ENCODE measurements at regions not wholly inside any gene's neighbourhood (a gene's known extent, or its start where the extent isn't known, plus 50 kb on each side); places are given as distances from the start of the nearest gene placed in this dataset.

GRCh38 chr15:81633889-81634288 lies 259.9 kb upstream of the TMC3 start:
- Mint-ChIP-seq H3K36me3 (ENCODE audit: unreplicated experiment) (peaks cover 20% of the 10 kb centered on the region), H3K4me3 (ENCODE audit: unreplicated experiment) (no peak overlapping the region), H3K9me3 (ENCODE audit: unreplicated experiment) (no peaks in the 10 kb centered on the region), H3K27ac (ENCODE audit: unreplicated experiment) (no peak overlapping the region), H3K27me3 (ENCODE audit: unreplicated experiment) (no peaks in the 10 kb centered on the region), H3K4me1 (ENCODE audit: low read depth, unreplicated experiment) (no peaks in the 10 kb centered on the region)
- DNase-seq: no peak
- TF ChIP-seq, protein P1, sequence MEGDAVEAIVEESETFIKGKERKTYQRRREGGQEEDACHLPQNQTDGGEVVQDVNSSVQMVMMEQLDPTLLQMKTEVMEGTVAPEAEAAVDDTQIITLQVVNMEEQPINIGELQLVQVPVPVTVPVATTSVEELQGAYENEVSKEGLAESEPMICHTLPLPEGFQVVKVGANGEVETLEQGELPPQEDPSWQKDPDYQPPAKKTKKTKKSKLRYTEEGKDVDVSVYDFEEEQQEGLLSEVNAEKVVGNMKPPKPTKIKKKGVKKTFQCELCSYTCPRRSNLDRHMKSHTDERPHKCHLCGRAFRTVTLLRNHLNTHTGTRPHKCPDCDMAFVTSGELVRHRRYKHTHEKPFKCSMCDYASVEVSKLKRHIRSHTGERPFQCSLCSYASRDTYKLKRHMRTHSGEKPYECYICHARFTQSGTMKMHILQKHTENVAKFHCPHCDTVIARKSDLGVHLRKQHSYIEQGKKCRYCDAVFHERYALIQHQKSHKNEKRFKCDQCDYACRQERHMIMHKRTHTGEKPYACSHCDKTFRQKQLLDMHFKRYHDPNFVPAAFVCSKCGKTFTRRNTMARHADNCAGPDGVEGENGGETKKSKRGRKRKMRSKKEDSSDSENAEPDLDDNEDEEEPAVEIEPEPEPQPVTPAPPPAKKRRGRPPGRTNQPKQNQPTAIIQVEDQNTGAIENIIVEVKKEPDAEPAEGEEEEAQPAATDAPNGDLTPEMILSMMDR (IDR thresholded peaks at IDR 0.05; ENCODE audit: partially characterized antibody, unreplicated experiment): no peak

GRCh38 chr15:81625896-81626295 lies 251.9 kb upstream of the TMC3 start:
- Mint-ChIP-seq H3K9me3 (ENCODE audit: unreplicated experiment) (peaks cover 4% of the 10 kb centered on the region), H3K27ac (ENCODE audit: unreplicated experiment) (no peak overlapping the region), H3K4me1 (ENCODE audit: low read depth, unreplicated experiment) (peaks cover 8% of the 10 kb centered on the region), H3K36me3 (ENCODE audit: unreplicated experiment) (no peaks in the 10 kb centered on the region), H3K27me3 (ENCODE audit: unreplicated experiment) (no peaks in the 10 kb centered on the region), H3K4me3 (ENCODE audit: unreplicated experiment) (no peak overlapping the region)
- TF ChIP-seq, protein P1 (IDR thresholded peaks at IDR 0.05; ENCODE audit: partially characterized antibody, unreplicated experiment): no peak
- DNase-seq: no peak

DNA sequence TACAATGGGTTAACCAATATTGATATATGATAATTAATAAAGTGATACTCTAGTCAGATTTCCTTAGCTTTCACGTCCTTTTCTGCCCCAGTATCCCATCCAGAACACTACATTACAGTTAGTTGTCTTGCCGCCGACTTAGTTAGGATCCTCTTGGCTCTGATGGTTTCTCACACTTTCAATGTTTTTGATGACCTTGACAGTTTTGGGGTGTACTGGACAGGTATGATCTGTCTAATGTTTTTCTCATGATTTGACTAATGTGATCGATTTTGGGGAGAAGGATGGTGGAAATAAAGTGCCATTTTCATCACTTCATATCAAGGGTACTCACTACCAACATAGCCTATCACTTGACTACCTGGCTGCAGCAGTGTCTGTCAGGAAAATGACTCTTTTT lies 245.0 kb upstream of the TMC3 start:
- Mint-ChIP-seq H3K4me1 (ENCODE audit: low read depth, unreplicated experiment) (peaks cover 4% of the 10 kb centered on the region), H3K36me3 (ENCODE audit: unreplicated experiment) (no peaks in the 10 kb centered on the region), H3K9me3 (ENCODE audit: unreplicated experiment) (no peaks in the 10 kb centered on the region), H3K4me3 (ENCODE audit: unreplicated experiment) (no peak overlapping the region), H3K27me3 (ENCODE audit: unreplicated experiment) (no peaks in the 10 kb centered on the region), H3K27ac (ENCODE audit: unreplicated experiment) (no peak overlapping the region)
- TF ChIP-seq, protein P1 (IDR thresholded peaks at IDR 0.05; ENCODE audit: partially characterized antibody, unreplicated experiment): no peak
- DNase-seq: no peak

DNA sequence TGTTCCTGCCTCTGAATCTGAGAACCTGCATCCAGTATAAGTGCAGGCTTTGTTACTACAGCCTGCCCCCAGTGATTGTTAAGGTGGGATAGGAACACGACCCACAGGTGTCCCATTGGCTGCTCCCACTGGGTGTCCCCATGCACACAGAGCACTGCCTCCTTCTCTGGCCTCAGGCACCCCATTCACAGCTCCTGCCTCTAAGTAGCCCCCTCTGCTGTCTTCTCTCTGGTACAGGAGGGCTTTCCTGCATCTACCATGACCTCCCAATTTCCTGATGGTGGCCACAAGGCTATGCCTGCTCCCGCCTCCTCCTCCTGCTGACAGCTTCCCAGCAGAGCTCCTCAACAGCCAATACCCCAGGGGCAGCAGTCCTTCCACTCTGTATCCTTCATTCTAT lies 238.6 kb upstream of the TMC3 start:
- Mint-ChIP-seq H3K4me1 (ENCODE audit: low read depth, unreplicated experiment) (peaks cover 20% of the 10 kb centered on the region), H3K4me3 (ENCODE audit: unreplicated experiment) (peak overlapping the region; percentile 8), H3K36me3 (ENCODE audit: unreplicated experiment) (no peaks in the 10 kb centered on the region), H3K27ac (ENCODE audit: unreplicated experiment) (no peak overlapping the region), H3K9me3 (ENCODE audit: unreplicated experiment) (no peaks in the 10 kb centered on the region), H3K27me3 (ENCODE audit: unreplicated experiment) (peaks cover 3% of the 10 kb centered on the region)
- TF ChIP-seq, protein P1 (IDR thresholded peaks at IDR 0.05; ENCODE audit: partially characterized antibody, unreplicated experiment): no peak
- DNase-seq: no peak

GRCh38 chr15:81611679-81612078 lies 237.7 kb upstream of the TMC3 start:
- peak overlapping the region; percentile 1 for H3K27ac Mint-ChIP-seq (ENCODE audit: unreplicated experiment)
- H3K36me3 Mint-ChIP-seq (ENCODE audit: unreplicated experiment): no peaks in the 10 kb centered on the region
- peaks cover 3% of the 10 kb centered on the region for H3K27me3 Mint-ChIP-seq (ENCODE audit: unreplicated experiment)
- TF ChIP-seq, protein P1 (IDR thresholded peaks at IDR 0.05; ENCODE audit: partially characterized antibody, unreplicated experiment): no peak
- DNase-seq: no peak
- peaks cover 20% of the 10 kb centered on the region for H3K4me1 Mint-ChIP-seq (ENCODE audit: low read depth, unreplicated experiment)
- no peaks in the 10 kb centered on the region for H3K9me3 Mint-ChIP-seq (ENCODE audit: unreplicated experiment)
- H3K4me3 Mint-ChIP-seq (ENCODE audit: unreplicated experiment): no peak overlapping the region

Measured in glutamatergic neuron (in vitro differentiated cells).